IPS-NIHi11 (cell line): ENCODE measurements at regions not wholly inside any gene's neighbourhood (a gene's known extent, or its start where the extent isn't known, plus 50 kb on each side); places are given as distances from the start of the nearest gene placed in this dataset.
"Not testable (repeated sequence)": the region's sequence is repeated elsewhere in the genome, so short reads cannot be mapped to it uniquely, and the experiment has no call there.

Experiments used
- DNase-seq: peaks from one replicate; pipeline ENCODE4 v3.0.0; 2012; ENCODE audit warnings: mixed read lengths, low spot score

- not testable (repeated sequence) for DNase-seq
These were observed 321.7 kb downstream of the ZNF674 start for GRCh38 chrX:46223499-46223898.

DNA sequence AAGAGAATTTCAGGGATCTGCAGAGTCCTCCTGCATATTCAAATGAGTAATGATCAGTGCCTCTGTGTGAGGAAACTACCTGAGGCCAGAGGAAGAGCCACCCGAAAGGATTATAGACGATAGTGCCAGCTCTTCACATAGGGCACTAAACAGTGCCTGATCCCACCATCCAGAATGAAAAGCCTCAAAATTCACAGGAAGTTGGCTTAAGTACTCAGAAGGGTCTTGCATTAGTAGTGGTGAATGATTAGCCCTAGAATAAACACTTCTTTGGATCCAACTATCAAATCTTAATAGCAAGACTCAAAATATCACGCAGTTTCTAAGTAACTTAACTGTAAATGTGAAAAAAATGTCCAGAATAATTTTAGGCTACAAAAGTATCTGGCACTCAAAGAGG is 324.4 kb downstream of the ZNF674 start:
- no peak for DNase-seq

GRCh38 chrX:46218373-46218772 is 326.8 kb downstream of the ZNF674 start:
- DNase-seq: no peak

DNA sequence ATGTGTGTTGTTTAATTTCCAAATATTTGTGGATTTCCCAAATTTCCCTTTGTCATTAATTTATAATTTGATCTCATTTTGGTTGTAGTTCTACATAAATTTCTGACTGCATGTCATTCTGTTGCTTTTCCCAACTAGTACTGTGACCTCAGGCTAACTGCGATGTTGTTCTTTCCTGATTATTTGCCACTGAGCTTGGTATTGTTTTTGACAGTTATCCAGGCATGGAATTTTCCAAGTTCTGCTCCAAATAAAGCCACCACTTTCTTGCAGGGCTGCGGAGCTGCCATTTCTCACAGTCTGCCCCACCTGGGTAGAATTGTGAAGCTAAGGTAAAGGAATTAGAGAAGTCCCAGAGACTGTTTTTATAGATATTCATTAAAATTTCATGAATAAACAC is 328.8 kb downstream of the ZNF674 start:
- DNase-seq: no peak

- no peak for DNase-seq
These were observed 334.1 kb downstream of the ZNF674 start for GRCh38 chrX:46211079-46211478.

GRCh38 chrX:46209768-46210167 is 335.5 kb downstream of the ZNF674 start:
- no peak for DNase-seq

DNA sequence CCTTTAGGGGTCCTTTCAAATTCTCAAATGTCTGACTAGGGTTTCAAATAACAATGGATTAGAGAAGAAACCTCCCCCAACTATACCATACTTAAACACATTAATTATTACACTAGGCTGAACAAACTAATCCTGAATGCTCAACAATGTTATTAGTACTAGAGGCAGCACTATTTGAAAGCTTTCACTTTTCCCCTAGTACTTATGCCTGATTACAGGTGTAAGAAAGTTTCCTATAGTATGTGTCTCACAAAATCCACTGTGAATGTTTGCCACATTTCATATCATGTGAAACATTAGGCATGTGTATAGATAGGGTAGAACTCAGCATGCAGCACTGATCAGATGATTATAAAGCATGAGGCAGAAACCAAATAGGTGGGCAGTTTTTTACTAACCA is 336.2 kb downstream of the ZNF674 start:
- no peak for DNase-seq

- no peak for DNase-seq
These were observed 336.9 kb downstream of the ZNF674 start for GRCh38 chrX:46208225-46208854.

DNA sequence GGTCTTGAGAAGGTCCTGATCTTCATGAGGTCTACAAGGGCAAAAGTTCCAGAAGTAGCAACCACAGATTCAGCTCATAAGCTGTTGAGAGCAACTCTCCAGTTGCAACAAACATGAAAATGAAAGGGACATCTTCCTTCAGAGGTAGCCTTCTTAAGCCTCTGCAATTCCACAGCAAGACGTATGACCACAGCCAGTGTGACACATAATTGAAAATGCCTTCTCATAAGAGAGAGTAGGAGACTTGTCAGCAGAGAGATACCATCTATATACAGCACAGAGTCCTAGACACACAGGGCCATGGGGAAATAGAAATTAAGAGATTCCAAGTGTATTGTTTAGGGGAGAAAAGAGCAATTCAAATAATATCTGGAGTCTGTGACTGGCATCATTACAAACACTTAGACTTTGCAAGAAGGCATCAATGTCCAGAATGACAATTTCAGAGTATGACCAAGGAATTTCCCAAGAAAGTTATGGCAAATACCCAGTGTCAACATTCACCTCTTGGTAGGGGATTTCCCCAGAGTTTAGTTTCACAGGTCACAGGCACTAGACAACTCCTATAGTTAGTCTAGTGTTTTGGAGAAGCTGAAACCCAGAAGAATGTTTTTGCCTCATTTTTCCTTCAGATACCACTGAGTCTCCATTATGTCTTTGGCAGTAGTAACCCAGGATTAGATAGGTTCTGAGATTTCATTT is 340.3 kb downstream of the ZNF674 start:
- no peak for DNase-seq

DNA sequence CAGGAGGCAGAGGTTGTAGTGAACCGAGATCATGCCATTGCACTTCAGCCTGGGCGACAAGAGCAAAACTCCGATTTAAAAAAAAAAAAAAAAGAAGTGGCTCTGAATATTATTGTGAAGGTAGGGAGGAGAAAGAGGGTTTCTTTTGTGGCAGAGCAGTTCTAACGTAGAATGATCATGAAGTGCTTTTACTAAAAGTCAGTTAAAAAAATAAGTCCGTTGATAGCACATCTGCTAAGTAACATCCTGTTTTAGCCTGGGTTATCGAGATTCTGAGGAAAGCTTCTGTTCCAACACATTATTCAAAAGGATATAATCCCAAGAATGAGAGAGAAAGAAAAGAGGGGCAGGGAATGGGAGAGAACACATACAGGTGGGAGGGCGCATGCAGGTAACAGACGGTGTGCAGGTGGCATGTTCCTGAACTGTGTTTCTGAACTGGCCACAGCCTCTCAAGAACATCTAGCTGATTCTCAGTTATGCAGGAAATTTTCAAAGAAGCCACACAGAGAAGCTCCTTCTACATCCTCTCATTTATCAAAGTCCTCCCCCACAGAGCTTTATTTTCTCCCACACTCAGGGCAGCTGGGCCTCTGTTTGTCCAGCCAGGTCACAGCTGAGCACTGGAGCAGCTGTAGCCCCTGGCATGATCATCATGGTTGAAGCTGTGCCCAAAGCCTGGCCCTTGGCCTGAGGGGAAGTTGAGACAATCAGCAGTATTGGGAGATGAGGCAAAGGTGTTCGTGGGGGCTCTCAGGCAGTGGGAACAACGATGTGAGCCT is 342.3 kb downstream of the ZNF674 start:
- no peak for DNase-seq

GRCh38 chrX:46200413-46200812 is 344.8 kb downstream of the ZNF674 start:
- no peak for DNase-seq

- DNase-seq: no peak
These were observed 346.4 kb downstream of the ZNF674 start for GRCh38 chrX:46198858-46199257.

DNA sequence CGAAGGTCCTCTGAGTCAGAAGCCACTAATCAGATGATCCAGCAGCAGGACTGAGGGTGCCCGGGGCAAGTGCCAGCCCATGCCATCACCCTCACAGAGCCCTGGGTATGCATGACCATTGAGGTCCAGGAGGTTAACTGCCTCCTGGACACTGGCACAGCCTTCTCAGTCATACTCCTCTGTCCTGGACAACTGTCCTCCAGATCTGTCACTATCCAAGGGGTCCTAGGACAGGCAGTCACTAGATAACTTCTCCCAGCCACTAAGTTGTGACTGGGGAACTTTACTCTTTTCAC is 358.5 kb downstream of the ZNF674 start:
- DNase-seq: not testable (repeated sequence)

DNA sequence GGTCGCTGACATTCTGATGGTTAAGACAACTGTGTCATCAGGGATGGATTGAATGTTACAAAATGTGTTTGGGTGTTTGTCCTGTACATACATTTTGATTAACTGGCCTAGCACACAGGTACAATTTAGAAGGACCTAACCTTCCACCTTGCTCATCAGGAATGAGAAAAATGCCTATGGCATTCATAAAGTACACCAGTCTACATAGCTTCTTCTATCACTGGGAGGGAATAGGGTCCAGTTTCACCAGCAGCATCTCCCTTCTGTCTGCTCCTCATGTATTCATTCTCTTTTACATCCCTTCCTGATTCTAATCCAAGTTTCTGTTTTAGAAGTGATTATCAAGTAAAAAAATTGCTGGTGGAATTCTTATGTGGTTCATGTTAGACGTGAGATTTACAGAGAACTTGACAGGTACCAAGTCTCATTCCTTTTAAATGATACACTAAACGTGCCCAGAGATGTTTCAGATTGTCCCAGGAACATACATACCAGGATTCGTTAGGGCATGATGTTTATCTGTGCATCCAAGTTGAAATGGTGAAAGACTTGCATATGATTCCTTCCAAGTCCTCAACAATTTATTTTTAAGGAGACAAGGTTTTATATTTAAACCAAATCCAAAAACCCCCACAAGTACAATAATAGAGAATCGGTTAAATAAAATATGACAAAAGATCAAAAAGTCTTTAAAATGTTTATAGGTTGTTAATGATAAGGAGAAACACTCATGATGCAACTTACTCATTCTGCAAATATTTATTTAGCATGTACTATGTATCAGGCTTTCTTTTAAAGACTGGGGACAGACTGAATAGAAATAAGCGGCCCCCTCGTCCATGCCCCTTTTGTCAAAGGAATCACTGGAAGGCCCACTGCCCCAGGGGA is 359.1 kb downstream of the ZNF674 start:
- DNase-seq: no peak

- DNase-seq: no peak
These were observed 360.5 kb downstream of the ZNF674 start for GRCh38 chrX:46184749-46185148.

DNA sequence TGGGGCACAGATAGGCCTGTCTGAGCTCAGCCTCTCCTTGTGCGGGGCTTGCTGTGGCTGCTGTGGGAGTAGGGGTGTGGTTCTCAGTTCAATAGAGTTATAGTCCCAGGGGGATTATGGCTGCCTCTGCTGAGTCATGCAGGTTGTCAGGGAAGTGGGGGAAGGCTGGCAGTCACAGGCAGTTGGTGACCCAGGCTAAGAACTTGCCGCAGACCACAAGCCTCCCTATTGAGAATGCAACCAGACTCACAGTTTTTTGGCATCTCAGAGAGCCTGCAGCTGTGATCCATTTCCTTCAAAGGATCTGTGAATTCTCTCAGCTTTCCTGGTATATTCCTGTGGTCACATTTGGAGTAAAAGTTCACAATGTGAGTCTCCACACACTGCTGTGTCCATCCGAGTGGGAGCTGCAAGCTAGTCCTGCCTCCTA is 364.9 kb downstream of the ZNF674 start:
- no peak for DNase-seq

GRCh38 chrX:46179748-46180147 is 365.5 kb downstream of the ZNF674 start:
- DNase-seq: no peak

GRCh38 chrX:46178763-46179162 is 366.5 kb downstream of the ZNF674 start:
- no peak for DNase-seq

- no peak for DNase-seq
These were observed 372.1 kb downstream of the ZNF674 start for GRCh38 chrX:46173159-46173558.

DNA sequence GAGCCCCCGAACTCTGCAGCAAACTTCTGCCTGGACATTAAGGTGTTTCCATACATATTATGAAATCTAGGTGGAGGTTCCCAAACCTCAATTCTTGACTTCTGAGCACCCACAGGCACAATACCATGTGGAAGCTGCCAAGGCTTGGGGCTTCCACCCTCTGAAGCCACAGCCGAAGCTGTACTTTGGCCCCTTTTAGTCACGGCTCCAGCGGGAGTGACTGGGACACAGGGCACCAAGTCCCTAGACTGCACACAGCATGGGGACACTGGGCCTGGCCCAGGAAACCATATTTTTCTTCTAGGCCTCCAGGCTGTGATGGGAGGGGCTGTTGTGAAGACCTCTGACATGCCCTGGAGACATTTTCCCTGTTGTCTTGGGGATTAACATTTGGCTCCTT is 373.8 kb downstream of the ZNF674 start:
- not testable (repeated sequence) for DNase-seq

GRCh38 chrX:46169808-46170207 is 375.4 kb downstream of the ZNF674 start:
- no peak for DNase-seq

GRCh38 chrX:46168254-46168653 is 377.0 kb downstream of the ZNF674 start:
- DNase-seq: no peak
